Activated naive CD4-positive, alpha-beta T cell treated with anti-CD3 and anti-CD28 coated beads for 36 hours (primary cell): ENCODE measurements at regions not wholly inside any gene's neighbourhood (a gene's known extent, or its start where the extent isn't known, plus 50 kb on each side); places are given as distances from the start of the nearest gene placed in this dataset.

ENCODE experiments used
- CTCF ChIA-PET: fragments of 350-600 bp; sonication (Branson Sonifier 250); formaldehyde crosslinking; loops from one replicate; lab custom pipeline; 2021; ENCODE audit warnings: antibody characterized with exemption; lab: Charles Lee
- DNase-seq: peaks from one replicate; pipeline ENCODE4 v3.0.0-alpha.2; 2020
- H3K27ac Mint-ChIP-seq: one replicate; pipeline ENCODE4 v1.8.0; 2021; ENCODE audit warnings: mild to moderate bottlenecking, mixed read lengths
- H3K27me3 Mint-ChIP-seq: one replicate; pipeline ENCODE4 v1.8.0; 2021; ENCODE audit warnings: low read depth, mixed read lengths
- H3K36me3 Mint-ChIP-seq: one replicate; pipeline ENCODE4 v1.8.0; 2021; ENCODE audit warnings: low read depth, mixed read lengths
- H3K4me1 Mint-ChIP-seq: one replicate; pipeline ENCODE4 v1.8.0; 2021; ENCODE audit warnings: low read depth, mixed read lengths
- H3K4me3 Mint-ChIP-seq: one replicate; pipeline ENCODE4 v1.8.0; 2021; ENCODE audit warnings: mild to moderate bottlenecking, moderate library complexity, mixed read lengths
- H3K9me3 Mint-ChIP-seq: one replicate; pipeline ENCODE4 v1.8.0; 2021; ENCODE audit warnings: mixed read lengths
- intact Hi-C: fragments of 100-400 bp; cut with micrococcal nuclease; formaldehyde crosslinking; loops from one replicate; pipeline ENCODE4 v1.15.1; 2023

DNA sequence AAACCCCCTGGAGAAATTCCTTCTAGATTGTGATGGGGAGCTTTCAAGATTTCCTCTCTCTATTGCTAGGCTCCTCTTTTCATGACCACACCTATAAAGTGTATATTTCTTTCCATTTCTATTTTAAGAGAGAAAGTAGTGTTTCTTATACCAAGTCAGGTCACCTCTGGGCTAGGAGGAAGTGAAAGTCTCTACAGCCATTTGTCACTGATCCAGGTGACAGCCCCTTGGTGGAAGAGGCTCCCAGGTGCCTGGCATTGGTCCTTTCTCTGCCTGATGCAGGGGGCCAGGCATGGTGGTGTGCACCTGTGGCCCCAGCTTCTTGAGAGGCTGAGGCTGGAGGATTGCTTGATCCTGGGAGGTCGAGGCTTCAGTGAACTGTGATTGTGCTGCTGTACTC lies 64.7 kb downstream of the DHCR7 start:
- no peak for DNase-seq
- H3K4me3 Mint-ChIP-seq = no peak overlapping the region
- H3K27ac Mint-ChIP-seq = no peak overlapping the region
- intact Hi-C loops = no loop called here
- no peaks in the 10 kb centered on the region for H3K4me1 Mint-ChIP-seq
- CTCF ChIA-PET = no interaction called here
- peaks cover 2% of the 10 kb centered on the region for H3K9me3 Mint-ChIP-seq
- H3K27me3 Mint-ChIP-seq = peaks cover 10% of the 10 kb centered on the region
- no peaks in the 10 kb centered on the region for H3K36me3 Mint-ChIP-seq

GRCh38 chr11:71381781-71382505 lies 66.2 kb downstream of the DHCR7 start:
- Mint-ChIP-seq H3K4me1 (no peaks in the 10 kb centered on the region), H3K27me3 (peaks cover 14% of the 10 kb centered on the region), H3K27ac (no peak overlapping the region), H3K36me3 (no peaks in the 10 kb centered on the region), H3K4me3 (no peak overlapping the region), H3K9me3 (peaks cover 2% of the 10 kb centered on the region)
- CTCF ChIA-PET = no interaction called here
- intact Hi-C loops = no loop called here
- no peak for DNase-seq

DNA sequence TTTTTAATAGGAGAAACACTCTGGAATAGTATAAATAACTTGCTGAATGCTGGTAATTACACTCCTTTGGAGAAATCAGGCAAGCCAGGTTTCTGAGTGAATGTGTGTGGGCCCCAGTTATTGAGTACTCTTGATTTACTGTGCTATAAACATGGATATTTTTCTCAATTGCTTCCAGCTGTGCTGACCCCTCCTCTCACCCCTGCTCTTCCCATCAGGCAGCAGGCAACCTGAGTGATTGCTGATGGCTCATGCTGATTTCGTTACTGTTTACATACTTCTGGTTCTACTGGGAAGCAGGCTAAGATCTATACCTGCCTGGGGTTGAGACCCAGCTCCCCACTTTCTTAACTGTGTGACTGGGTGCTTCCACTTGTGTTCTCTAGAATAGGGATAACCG lies 68.5 kb downstream of the DHCR7 start:
- no peaks in the 10 kb centered on the region for H3K36me3 Mint-ChIP-seq
- DNase-seq = no peak

GRCh38 chr11:71373791-71374454 lies 74.3 kb downstream of the DHCR7 start:
- H3K4me3 Mint-ChIP-seq = no peak overlapping the region
- CTCF ChIA-PET = no interaction called here
- no peaks in the 10 kb centered on the region for H3K4me1 Mint-ChIP-seq

More for the DNA sequence above, 68.5 kb downstream of the DHCR7 start:
- peaks cover 11% of the 10 kb centered on the region for H3K9me3 Mint-ChIP-seq
- peaks cover 21% of the 10 kb centered on the region for H3K27me3 Mint-ChIP-seq
- intact Hi-C loops = no loop called here
- H3K4me3 Mint-ChIP-seq = no peak overlapping the region
- CTCF ChIA-PET = no interaction called here
- H3K4me1 Mint-ChIP-seq = no peaks in the 10 kb centered on the region
- H3K27ac Mint-ChIP-seq = no peak overlapping the region

DNA sequence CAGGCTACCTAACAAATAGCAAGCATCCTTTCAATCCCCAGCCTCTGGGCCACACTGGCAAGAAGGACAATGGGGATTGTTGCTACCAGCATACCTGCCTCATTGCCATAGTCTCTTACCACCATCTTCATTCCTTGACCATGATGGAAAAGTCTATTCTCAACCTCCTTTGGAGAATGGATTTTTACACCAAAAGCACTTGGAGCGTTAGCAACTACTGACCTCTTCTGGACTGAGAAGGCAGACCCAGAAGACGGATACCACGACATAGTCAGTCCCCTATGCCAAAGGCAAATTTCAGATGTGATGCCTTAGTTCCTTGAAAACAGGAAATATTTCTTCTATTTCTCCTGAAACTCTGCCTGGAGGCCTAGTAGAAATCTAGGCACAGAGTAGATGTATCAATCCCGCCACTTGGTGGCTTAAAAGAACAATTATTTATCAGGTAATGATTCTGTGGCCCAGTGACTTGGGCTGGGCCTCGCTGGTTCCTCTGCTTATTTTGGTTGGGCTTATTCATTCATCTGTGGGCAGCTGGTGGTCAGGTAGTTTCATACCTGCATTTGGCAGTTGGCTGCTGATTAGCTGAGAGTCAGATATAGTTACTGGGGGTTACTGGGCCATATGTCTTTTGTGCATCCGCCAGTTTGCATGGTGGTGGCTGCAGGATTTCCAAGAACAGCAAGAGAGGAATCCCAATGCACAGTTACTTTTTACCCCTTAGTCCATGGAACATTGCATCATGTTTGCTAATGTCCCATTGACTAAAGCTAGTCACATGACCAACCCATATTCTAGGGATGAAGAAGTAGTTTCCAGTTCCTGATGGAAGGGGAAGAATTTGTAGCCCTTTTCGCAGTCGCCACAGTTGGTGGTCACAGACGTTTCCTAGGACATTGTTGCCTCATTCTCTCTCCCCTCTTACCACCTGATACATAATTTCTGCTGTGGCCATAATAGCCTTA lies 75.2 kb downstream of the DHCR7 start:
- intact Hi-C loops = no loop called here
- H3K4me1 Mint-ChIP-seq = no peaks in the 10 kb centered on the region
- H3K36me3 Mint-ChIP-seq = no peaks in the 10 kb centered on the region
- DNase-seq = no peak
- CTCF ChIA-PET = no interaction called here
- H3K9me3 Mint-ChIP-seq = peaks cover 8% of the 10 kb centered on the region
- H3K4me3 Mint-ChIP-seq = no peak overlapping the region
- no peak overlapping the region for H3K27ac Mint-ChIP-seq
- H3K27me3 Mint-ChIP-seq = peaks cover 8% of the 10 kb centered on the region

More at GRCh38 chr11:71373791-71374454, 74.3 kb downstream of the DHCR7 start:
- no peak for DNase-seq
- Mint-ChIP-seq H3K9me3 (peaks cover 10% of the 10 kb centered on the region), H3K36me3 (no peaks in the 10 kb centered on the region), H3K27ac (no peak overlapping the region), H3K27me3 (peaks cover 15% of the 10 kb centered on the region)
- intact Hi-C loops = no loop called here

- H3K4me3 Mint-ChIP-seq = no peak overlapping the region
- intact Hi-C loops = no loop called here
- H3K36me3 Mint-ChIP-seq = no peaks in the 10 kb centered on the region
- DNase-seq = no peak
- no peak overlapping the region for H3K27ac Mint-ChIP-seq
- H3K4me1 Mint-ChIP-seq = no peaks in the 10 kb centered on the region
- H3K9me3 Mint-ChIP-seq = peaks cover 7% of the 10 kb centered on the region
- H3K27me3 Mint-ChIP-seq = peaks cover 7% of the 10 kb centered on the region
- CTCF ChIA-PET = no interaction called here
Measured at GRCh38 chr11:71371674-71372069, 76.5 kb downstream of the DHCR7 start.

DNA sequence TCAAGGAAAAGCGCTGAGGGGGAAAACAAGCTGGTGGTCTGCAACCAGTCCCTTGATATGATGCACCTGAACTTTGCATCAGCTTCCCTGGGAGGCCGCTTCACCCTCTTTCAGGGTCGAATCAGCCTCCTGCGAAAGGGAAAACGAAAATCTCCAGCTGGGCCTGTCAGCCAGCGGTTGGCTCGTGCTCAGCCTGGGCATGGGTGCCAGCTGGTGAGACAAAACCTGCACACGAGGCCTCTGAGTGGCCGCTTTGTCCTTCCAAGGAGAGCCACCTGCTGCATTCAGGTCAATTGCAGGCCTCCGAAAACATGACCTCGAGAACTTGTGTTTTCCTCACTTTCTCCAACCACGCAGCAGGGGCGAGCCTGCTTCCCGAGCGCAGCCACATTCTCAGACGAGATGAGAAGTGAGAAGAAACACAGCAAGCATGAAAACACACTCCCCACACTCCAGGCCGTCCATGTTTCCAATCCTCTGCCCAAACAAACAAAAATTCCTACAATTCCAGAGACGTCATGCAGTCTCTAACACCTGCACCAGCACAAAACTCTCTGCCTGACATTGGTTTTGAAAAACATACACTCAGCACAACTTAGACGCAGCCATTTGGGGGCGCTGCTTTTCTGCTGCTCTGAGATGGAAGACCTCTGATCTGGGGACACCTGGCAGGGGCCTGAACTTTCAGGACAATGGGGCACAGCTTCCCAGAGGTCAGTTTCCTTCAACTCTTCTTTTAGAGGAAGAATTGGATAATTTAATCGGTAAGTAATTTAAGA lies 77.1 kb downstream of the DHCR7 start:
- CTCF ChIA-PET = no interaction called here
- Mint-ChIP-seq H3K27ac (no peak overlapping the region), H3K36me3 (no peaks in the 10 kb centered on the region), H3K4me1 (no peaks in the 10 kb centered on the region), H3K4me3 (no peak overlapping the region), H3K9me3 (peaks cover 2% of the 10 kb centered on the region), H3K27me3 (peaks cover 4% of the 10 kb centered on the region)
- no peak for DNase-seq
- intact Hi-C loops = no loop called here

DNA sequence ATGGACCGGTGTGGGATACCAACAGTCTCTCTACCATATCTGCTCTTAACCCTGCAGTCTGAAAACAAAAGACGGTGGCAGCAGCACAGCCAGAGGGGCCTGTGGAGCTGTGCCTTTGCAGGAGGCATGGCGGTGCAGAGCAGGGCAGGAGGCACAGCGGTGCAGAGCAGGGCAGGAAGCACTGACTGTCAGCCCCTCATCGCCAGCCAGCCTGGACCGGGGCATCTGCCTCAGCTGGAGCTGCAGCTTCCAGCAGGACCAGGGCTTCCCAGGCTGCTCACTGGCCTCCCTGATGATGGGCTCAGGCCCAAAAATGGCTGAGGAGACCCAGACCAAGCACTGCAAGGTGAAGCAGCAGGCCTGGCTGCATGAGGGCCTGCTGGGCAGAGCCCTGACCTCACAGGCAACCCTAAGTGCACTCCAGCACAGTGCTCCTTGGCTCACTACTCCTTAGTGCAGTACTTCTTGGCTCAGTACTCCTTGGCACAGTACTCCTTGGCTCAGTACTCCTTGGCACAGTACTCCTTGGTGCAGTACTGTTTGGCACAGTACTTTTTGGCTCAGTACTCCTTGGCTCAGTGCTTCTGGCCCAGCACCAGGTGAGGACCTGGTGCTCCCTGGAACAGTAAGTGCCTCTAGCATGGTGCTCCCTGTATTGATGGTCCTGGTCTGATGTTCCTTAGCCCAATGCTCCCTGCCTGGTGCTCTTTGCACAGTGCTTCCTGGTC lies 78.0 kb downstream of the DHCR7 start:
- CTCF ChIA-PET = no interaction called here
- Mint-ChIP-seq H3K9me3 (no peaks in the 10 kb centered on the region), H3K27ac (no peak overlapping the region), H3K36me3 (no peaks in the 10 kb centered on the region), H3K27me3 (peaks cover 2% of the 10 kb centered on the region), H3K4me3 (no peak overlapping the region), H3K4me1 (no peaks in the 10 kb centered on the region)
- no peak for DNase-seq
- intact Hi-C loops = no loop called here

DNA sequence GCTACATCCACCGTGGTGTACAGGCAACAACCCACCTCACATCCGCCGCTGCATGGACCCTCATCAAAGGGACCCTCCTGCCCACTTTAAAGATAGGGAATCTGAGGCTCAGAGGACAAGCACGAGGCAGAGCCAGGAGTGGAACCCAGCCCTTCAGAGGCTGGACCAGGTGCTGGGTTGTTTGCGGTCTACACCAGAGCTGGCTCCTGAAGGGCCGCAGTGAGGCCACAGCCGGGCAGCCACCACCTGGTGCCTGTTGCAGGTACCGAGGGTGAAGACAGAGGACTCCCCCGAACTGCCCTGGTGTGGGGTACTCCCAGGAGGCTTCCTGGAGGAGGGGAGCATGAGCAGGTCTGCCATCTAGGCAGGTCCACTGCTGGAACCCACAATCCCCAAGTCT lies 78.8 kb downstream of the DHCR7 start:
- CTCF ChIA-PET = no interaction called here
- intact Hi-C loops = no loop called here
- H3K4me1 Mint-ChIP-seq = no peaks in the 10 kb centered on the region

GRCh38 chr11:71368966-71369365 lies 79.2 kb downstream of the DHCR7 start:
- intact Hi-C loops = no loop called here
- CTCF ChIA-PET = no interaction called here
- Mint-ChIP-seq H3K4me3 (no peak overlapping the region), H3K27ac (no peak overlapping the region), H3K27me3 (no peaks in the 10 kb centered on the region), H3K4me1 (no peaks in the 10 kb centered on the region), H3K36me3 (no peaks in the 10 kb centered on the region), H3K9me3 (no peaks in the 10 kb centered on the region)
- DNase-seq = no peak

More for the DNA sequence above, 78.8 kb downstream of the DHCR7 start:
- H3K27ac Mint-ChIP-seq = no peak overlapping the region
- no peaks in the 10 kb centered on the region for H3K9me3 Mint-ChIP-seq
- DNase-seq = no peak
- H3K27me3 Mint-ChIP-seq = no peaks in the 10 kb centered on the region
- H3K36me3 Mint-ChIP-seq = no peaks in the 10 kb centered on the region
- H3K4me3 Mint-ChIP-seq = no peak overlapping the region

GRCh38 chr11:71367756-71368155 lies 80.4 kb downstream of the DHCR7 start:
- DNase-seq = no peak
- CTCF ChIA-PET = no interaction called here
- Mint-ChIP-seq H3K36me3 (no peaks in the 10 kb centered on the region), H3K9me3 (no peaks in the 10 kb centered on the region), H3K27me3 (no peaks in the 10 kb centered on the region), H3K27ac (no peak overlapping the region), H3K4me3 (no peak overlapping the region), H3K4me1 (no peaks in the 10 kb centered on the region)
- intact Hi-C loops = no loop called here
